ENCODE measurements at regions not wholly inside any gene's neighbourhood (a gene's known extent, or its start where the extent isn't known, plus 50 kb on each side); places are given as distances from the start of the nearest gene placed in this dataset.
"Not testable (repeated sequence)": the region's sequence is repeated elsewhere in the genome, so short reads cannot be mapped to it uniquely, and the experiment has no call there.

GRCh38 chr16:29328528-29328927, 78.0 kb downstream of the NPIPB11 start:
- DNase-seq = not testable (repeated sequence)

- not testable (repeated sequence) for DNase-seq
These were observed 78.7 kb downstream of the NPIPB11 start for GRCh38 chr16:29327631-29328408.

GRCh38 chr16:29326164-29327125, 80.1 kb downstream of the NPIPB11 start:
- not testable (repeated sequence) for DNase-seq

GRCh38 chr16:29323725-29324124, 82.8 kb downstream of the NPIPB11 start:
- not testable (repeated sequence) for DNase-seq

GRCh38 chr16:29321585-29321984, 84.9 kb downstream of the NPIPB11 start:
- no peak for DNase-seq

- DNase-seq = no peak
These were observed 85.5 kb downstream of the NPIPB11 start for GRCh38 chr16:29321000-29321393.

GRCh38 chr16:29320274-29320999, 86.1 kb downstream of the NPIPB11 start:
- no peak for DNase-seq

DNA sequence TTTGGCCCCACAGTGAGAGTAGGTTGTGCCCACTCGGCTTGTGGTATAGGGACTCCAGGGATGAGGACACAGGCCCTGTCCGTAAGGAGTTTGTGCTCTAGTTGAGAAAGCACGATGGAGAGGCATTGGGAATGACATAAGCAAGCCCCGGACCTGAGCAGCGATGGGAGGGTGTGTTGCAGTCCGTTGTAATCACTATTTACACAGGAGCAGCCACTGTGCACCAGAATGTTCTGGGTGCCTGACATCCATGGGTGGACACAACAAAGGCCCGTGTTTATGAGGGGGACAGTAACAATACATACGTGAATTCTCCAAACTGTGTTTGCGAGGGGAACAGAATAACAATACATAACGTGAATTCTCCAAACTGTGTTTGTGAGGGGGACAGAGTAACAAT, 86.8 kb downstream of the NPIPB11 start:
- DNase-seq = no peak

- not testable (repeated sequence) for DNase-seq
These were observed 87.9 kb downstream of the NPIPB11 start for GRCh38 chr16:29318561-29318968.

DNA sequence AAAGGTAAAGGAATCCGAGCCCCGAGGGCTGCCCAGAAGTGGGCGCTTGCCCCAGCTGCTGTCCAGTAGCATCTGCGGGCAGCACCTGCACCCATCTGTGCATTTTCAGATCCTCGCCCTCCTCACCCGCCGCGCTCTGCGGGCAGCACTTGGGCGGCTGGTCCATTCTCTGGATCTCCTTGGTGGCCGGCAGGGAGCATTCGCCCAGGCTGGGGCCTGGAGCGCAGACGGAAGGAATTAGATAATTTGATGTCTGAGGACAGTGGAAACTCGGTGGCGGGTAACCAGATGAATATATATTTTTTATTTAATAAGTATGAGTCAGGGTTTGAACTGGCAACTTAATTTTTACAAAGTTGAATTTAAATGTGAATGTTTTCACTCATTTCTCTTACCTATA, 88.5 kb downstream of the NPIPB11 start:
- no peak for DNase-seq

GRCh38 chr16:29317269-29317668, 89.2 kb downstream of the NPIPB11 start:
- DNase-seq = no peak

- no peak for DNase-seq
These were observed 89.7 kb downstream of the NPIPB11 start for GRCh38 chr16:29316761-29317183.

DNA sequence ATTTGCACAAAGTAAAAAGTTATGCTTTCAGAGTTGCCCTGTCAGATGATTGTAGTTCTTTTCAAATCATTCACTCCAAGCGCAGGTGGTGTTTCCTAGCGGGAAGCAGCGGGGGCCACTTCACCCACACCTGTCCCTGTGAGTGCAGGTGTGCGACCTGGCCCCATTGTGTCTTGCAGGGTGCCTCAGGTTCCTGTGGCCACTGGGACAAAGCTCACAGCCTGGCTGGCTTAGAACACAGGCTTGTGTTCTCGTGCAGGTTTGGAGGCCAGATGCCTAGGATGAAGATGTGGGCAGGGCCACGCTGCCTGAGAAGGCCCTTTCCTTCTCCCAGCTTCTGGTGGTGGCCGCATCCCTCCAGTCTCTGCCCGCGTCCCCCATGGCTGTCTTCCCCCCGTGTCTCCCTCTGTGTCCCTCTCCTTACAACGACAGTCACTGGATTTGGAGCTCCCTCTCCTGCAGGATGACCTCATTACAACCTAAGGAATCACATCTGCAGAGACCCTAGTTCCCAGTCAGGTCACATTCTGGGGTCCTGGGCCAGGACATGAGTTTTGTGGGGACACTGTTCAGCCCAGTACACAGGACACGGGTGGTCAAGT, 90.5 kb downstream of the NPIPB11 start:
- no peak for DNase-seq

DNA sequence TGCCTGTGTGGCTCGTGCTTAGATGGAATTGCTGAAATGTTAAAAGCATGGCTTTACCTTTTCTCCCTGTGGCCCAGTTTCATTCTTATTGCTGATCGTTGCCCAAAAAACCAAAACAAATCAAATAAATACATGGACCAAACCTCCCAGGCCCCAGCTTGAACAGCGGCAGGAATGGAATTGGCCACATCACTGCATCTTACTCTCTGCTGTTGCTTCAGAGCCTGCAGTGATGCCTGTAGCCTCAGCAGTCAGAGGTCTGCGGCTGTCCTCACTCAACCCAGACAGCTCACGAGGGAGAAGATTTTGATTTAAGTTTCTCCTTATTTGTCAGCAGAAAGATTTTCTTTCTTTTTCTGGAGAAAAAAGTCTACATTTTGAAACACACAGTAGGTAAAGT, 91.5 kb downstream of the NPIPB11 start:
- DNase-seq = no peak

GRCh38 chr16:29314292-29314934, 92.1 kb downstream of the NPIPB11 start:
- no peak for DNase-seq

DNA sequence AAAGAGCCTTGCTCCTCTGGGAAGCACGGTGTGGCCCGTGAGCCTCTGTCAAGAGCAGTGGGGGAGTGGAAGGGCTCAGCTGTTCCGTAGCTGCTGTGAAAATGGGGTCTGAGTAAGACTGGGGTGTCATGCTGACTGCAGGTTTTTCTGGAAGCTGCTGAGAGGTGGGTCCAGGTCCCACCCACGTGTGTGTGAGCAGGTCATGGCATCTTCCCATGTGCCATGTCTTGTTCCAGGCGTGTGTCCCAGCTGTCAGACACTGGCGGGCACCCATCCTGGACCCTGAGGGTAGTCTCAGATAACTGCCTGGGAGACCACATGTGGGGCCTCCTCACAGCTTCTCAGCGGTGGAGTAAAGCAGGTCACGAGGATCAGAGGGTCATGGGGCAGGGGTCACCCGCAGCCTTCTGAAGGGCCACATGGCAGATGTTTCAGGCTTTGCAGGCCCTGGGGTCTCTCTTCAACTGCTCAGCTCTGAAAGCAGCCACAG, 92.9 kb downstream of the NPIPB11 start:
- no peak for DNase-seq

- no peak for DNase-seq
These were observed 93.5 kb downstream of the NPIPB11 start for GRCh38 chr16:29312835-29313558.

GRCh38 chr16:29312345-29312675, 94.2 kb downstream of the NPIPB11 start:
- not testable (repeated sequence) for DNase-seq

GRCh38 chr16:29311461-29312344, 94.8 kb downstream of the NPIPB11 start:
- DNase-seq = no peak

DNA sequence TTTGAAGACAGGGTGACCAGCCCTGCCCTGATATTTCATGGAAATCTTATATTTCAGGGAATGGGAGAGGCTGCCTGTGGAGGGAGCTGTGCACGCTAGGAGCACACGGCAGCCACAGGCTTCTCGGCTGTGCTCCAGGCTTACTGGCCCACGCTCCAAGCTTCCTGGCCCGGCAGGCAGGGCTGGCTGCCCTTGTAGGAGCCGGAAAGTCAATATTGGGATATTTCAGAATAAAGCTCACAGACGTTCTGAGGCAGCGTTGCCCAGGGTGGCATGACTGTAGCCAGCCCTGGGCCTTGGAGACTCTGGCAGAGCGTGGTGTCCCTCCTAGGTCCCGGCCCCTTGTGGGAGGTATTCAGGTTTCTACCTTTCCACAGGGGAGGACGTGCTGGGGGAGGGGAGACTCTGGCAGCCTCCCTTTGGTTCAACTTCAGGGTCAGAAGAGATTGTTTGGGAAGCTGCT, 95.6 kb downstream of the NPIPB11 start:
- DNase-seq = no peak
